Small intestine (tissue), 7 donors: ENCODE measurements at regions not wholly inside any gene's neighbourhood (a gene's known extent, or its start where the extent isn't known, plus 50 kb on each side); places are given as distances from the start of the nearest gene placed in this dataset.

Experiments used
- DNase-seq, 2 donors: peaks; one replicate each; pipeline versions ENCODE4 v3.0.0 to v3.0.0-alpha.2; 2013
- FAIRE-seq: peaks from 2 replicates; lab custom pipeline; 2012; peaks lifted over from hg19 to GRCh38; lab: Jason Lieb, UNC
- H3K27ac ChIP-seq, 3 donors: one replicate each; pipeline ENCODE4 v1.5.1; 2013; ENCODE audit warnings: low read length in 2 of 3, mild to moderate bottlenecking in 2 of 3, control low read depth in 1 of 3, inconsistent platforms in 1 of 3, low read depth in 1 of 3, moderate library complexity in 1 of 3
- H3K27me3 ChIP-seq, 3 donors: one replicate each; pipeline ENCODE4 v1.6.1; 2013; ENCODE audit warnings: low read length in 3 of 3, inconsistent platforms in 1 of 3; ENCODE audit not compliant: control insufficient read depth in 3 of 3, insufficient read depth in 3 of 3
- H3K36me3 ChIP-seq, 3 donors: one replicate each; pipeline ENCODE4 v1.6.1; 2013; ENCODE audit warnings: low read length in 3 of 3, inconsistent platforms in 1 of 3, low read depth in 1 of 3, mild to moderate bottlenecking in 1 of 3, moderate library complexity in 1 of 3; ENCODE audit not compliant: control insufficient read depth in 3 of 3, insufficient read depth in 2 of 3
- H3K4me1 ChIP-seq, 3 donors: one replicate each; pipeline ENCODE4 v1.6.1; 2013; ENCODE audit warnings: low read length in 2 of 3, inconsistent platforms in 1 of 3, low read depth in 1 of 3, mild to moderate bottlenecking in 1 of 3, moderate library complexity in 1 of 3; ENCODE audit not compliant: control insufficient read depth in 3 of 3, insufficient read depth in 2 of 3
- H3K4me3 ChIP-seq, 3 donors: one replicate each; pipeline ENCODE4 v1.5.1; 2013; ENCODE audit warnings: low read length in 3 of 3, control low read depth in 1 of 3, inconsistent platforms in 1 of 3, low read depth in 1 of 3, mild to moderate bottlenecking in 1 of 3, moderate library complexity in 1 of 3
- H3K9me3 ChIP-seq, 2 donors: one replicate each; pipeline ENCODE4 v1.6.1; 2013; ENCODE audit warnings: low read depth in 1 of 2, low read length in 1 of 2; ENCODE audit not compliant: control insufficient read depth in 2 of 2, insufficient read depth in 1 of 2
- WGBS, 3 donors: extraction: QIAGEN DNeasy Blood & Tissue Kit; methylation state at CpG; one replicate each; pipeline ENCODE4 v1.1.7; 2013; 5-methylcytosine and 5-hydroxymethylcytosine counted together
- donor health status: healthy with polysubstance abuse.
- donor health status: control.
- donor health status: control.
- donor health status: Bipolar disorder and iron deficiency.
- donor health status: healthy.

DNA sequence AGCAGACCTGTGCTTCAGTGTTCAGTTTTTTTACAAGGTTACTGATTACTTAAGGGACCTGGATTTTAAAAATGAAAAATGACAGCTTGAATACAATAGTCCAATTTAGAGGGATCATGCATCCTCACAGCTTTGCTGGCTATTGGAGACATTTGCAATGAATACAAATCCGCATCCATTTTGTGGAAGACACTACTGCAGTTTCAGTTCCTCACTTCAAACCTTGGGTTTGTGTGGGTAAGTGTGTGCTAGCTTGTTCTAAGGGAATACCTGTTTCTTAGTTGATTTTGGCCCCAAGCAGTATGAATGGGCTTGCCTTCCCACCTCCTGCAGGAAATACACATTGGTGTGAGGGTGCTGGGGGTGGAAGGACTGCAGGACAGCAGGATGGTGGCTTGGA is 222.4 kb downstream of the OLFM4 start:
- FAIRE-seq, result no peak
- 74 to 91% (median 85%) methylated on average over 1 of the region's 1 CpG for WGBS, 3 donors
- H3K4me3 ChIP-seq, result no peak overlapping the region
- no peaks in the 10 kb centered on the region for H3K4me1 ChIP-seq
- H3K27me3 ChIP-seq, result no peaks in the 10 kb centered on the region
- no peak overlapping the region for H3K27ac ChIP-seq
- DNase-seq, result no peak
- no peaks in the 10 kb centered on the region for H3K9me3 ChIP-seq
- H3K36me3 ChIP-seq, result no peaks in the 10 kb centered on the region

DNA sequence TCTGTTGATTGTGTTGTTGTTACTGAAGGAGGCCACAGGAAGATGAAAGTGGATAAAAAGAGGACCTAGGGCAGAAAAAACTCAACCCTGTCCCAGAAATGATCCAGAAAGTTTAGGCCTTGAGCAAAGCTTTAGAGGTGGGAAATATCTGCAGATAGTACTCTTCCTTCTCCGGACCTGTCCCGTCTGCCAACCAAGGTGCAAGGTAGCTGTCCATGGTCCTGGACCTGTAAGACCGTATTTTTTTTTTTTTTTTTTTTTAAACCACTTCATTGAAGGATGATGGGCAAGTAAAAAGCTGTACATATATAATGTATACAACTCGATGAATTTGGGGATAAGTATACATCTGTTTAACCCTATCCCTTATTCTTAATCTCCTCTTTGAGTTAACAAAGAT is 225.9 kb downstream of the OLFM4 start:
- WGBS, 3 donors, result 18 to 26% (median 21%) methylated on average over 4 of the region's 4 CpGs
- FAIRE-seq (no peak), DNase-seq (no peak)
- Histone ChIP-seq H3K27ac (no peak overlapping the region), H3K4me3 (no peak overlapping the region), H3K27me3 (no peaks in the 10 kb centered on the region), H3K9me3 (no peaks in the 10 kb centered on the region), H3K36me3 (no peaks in the 10 kb centered on the region), H3K4me1 (no peaks in the 10 kb centered on the region)

GRCh38 chr13:53255795-53256194 is 227.2 kb downstream of the OLFM4 start:
- Histone ChIP-seq H3K4me3 (no peak overlapping the region), H3K9me3 (no peaks in the 10 kb centered on the region), H3K27ac (no peak overlapping the region), H3K27me3 (no peaks in the 10 kb centered on the region), H3K4me1 (no peaks in the 10 kb centered on the region), H3K36me3 (no peaks in the 10 kb centered on the region)
- FAIRE-seq, result no peak
- 87 to 92% (median 88%) methylated on average over 5 of the region's 5 CpGs for WGBS, 3 donors
- DNase-seq, result no peak

GRCh38 chr13:53260594-53260993 is 232.0 kb downstream of the OLFM4 start:
- H3K4me3 ChIP-seq, result no peak overlapping the region
- no peaks in the 10 kb centered on the region for H3K9me3 ChIP-seq
- 66 to 72% (median 69%) methylated on average over 8 of the region's 8 CpGs for WGBS, 3 donors
- DNase-seq (no peak), FAIRE-seq (no peak)
- H3K36me3 ChIP-seq, result no peaks in the 10 kb centered on the region
- H3K27ac ChIP-seq, result no peak overlapping the region
- H3K4me1 ChIP-seq, result no peaks in the 10 kb centered on the region
- H3K27me3 ChIP-seq, result no peaks in the 10 kb centered on the region

- Histone ChIP-seq H3K4me3 (no peak overlapping the region), H3K27ac (no peak overlapping the region), H3K9me3 (no peaks in the 10 kb centered on the region), H3K27me3 (no peaks in the 10 kb centered on the region), H3K4me1 (no peaks in the 10 kb centered on the region), H3K36me3 (no peaks in the 10 kb centered on the region)
- no peak for FAIRE-seq
- DNase-seq, result no peak
These were observed 236.3 kb downstream of the OLFM4 start for GRCh38 chr13:53264751-53265385.

DNA sequence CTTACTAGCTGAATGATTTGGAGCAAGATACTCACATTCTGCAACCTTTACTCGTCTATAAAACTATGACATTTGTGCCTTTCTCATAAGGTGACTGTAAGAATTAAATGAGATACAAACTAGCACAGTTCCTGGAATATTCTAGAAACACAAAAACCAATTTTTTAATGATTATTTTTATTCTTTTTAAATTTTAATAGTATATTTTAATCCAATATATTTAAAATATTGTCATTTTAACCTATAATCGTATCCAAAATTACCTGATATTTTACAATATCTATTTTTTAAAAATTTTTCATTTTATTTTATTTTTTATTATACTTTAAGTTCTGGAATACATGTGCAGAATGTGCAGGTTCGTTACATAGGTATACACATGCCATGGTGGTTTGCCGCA is 238.1 kb downstream of the OLFM4 start:
- no peak overlapping the region for H3K4me3 ChIP-seq
- H3K9me3 ChIP-seq, result no peaks in the 10 kb centered on the region
- 69 to 81% (median 74%) methylated on average over 4 of the region's 4 CpGs for WGBS, 3 donors
- DNase-seq, result no peak
- no peak overlapping the region for H3K27ac ChIP-seq
- no peaks in the 10 kb centered on the region for H3K27me3 ChIP-seq
- no peaks in the 10 kb centered on the region for H3K36me3 ChIP-seq
- no peak for FAIRE-seq
- no peaks in the 10 kb centered on the region for H3K4me1 ChIP-seq

DNA sequence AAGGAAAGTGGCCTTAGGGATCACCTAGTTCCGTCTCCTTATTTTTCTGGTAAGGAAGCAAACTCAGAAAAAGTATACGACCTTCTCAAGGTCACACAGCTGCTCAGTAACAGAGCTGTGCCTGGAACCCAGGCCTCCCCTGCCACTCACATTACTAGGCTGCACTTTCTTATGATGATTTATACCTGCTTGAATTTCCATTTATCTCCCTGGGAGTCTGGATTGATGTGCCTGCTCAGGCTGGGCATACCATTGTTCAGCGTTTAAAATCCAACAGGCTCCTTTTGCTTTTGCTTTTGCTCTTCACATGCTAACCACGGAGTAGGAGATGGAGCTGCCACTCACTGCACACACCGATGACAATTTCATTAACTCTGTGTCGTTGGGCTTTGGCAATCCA is 241.0 kb downstream of the OLFM4 start:
- 71 to 77% (median 72%) methylated on average over 6 of the region's 6 CpGs for WGBS, 3 donors
- H3K4me3 ChIP-seq, result no peak overlapping the region
- no peaks in the 10 kb centered on the region for H3K36me3 ChIP-seq
- H3K4me1 ChIP-seq, result no peaks in the 10 kb centered on the region
- DNase-seq, result no peak
- no peak for FAIRE-seq
- H3K27me3 ChIP-seq, result no peaks in the 10 kb centered on the region
- H3K9me3 ChIP-seq, result no peaks in the 10 kb centered on the region
- H3K27ac ChIP-seq, result no peak overlapping the region

- FAIRE-seq, result no peak
- WGBS, 3 donors, result 52 to 56% (median 53%) methylated on average over 2 of the region's 2 CpGs
- H3K27ac ChIP-seq, result no peak overlapping the region
These were observed 244.3 kb downstream of the OLFM4 start for GRCh38 chr13:53272873-53273272.

GRCh38 chr13:53276265-53276664 is 247.7 kb downstream of the OLFM4 start:
- Histone ChIP-seq H3K36me3 (no peaks in the 10 kb centered on the region), H3K27ac (no peak overlapping the region), H3K9me3 (no peaks in the 10 kb centered on the region), H3K4me1 (no peaks in the 10 kb centered on the region), H3K27me3 (no peaks in the 10 kb centered on the region), H3K4me3 (no peak overlapping the region)
- WGBS, 3 donors, result 20 to 28% (median 24%) methylated on average over 2 of the region's 2 CpGs
- FAIRE-seq, result no peak
- no peak for DNase-seq

More at GRCh38 chr13:53272873-53273272, 244.3 kb downstream of the OLFM4 start:
- no peak overlapping the region for H3K4me3 ChIP-seq
- no peaks in the 10 kb centered on the region for H3K36me3 ChIP-seq
- no peaks in the 10 kb centered on the region for H3K4me1 ChIP-seq
- no peak for DNase-seq
- H3K9me3 ChIP-seq, result no peaks in the 10 kb centered on the region
- H3K27me3 ChIP-seq, result no peaks in the 10 kb centered on the region
